GM18517 (cell line): ENCODE measurements at regions not wholly inside any gene's neighbourhood (a gene's known extent, or its start where the extent isn't known, plus 50 kb on each side); places are given as distances from the start of the nearest gene placed in this dataset.

Experiments used
- ATAC-seq: cut with Tn5 transposase; IDR thresholded peaks from one replicate; pipeline ENCODE4 v1.9.1; 2021; ENCODE audit warnings: mild to moderate bottlenecking, moderate library complexity; ENCODE audit not compliant: unreplicated experiment

DNA sequence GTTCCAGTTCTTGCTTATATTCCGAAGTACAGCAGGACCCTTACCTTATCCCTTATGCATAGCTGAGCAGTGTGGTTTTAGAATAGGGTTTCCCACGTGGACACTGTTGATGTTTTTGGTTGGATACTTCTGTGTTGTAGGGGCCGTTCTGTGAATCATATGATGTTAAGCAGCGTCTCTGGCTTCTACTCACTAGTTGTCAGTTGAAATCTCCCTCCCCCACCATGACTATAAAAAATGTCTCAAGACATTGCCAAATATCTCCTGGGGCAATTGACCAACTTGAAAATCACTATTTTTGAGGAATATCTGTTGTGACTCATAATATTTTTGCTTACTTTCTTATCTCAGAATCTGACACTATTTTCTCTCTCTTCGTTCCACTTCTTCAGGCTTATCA lies 713.7 kb downstream of the TSN start:
- ATAC-seq = no peak

GRCh38 chr2:122471753-122472152 lies 716.3 kb downstream of the TSN start:
- ATAC-seq = no peak

- ATAC-seq = no peak
Observed at GRCh38 chr2:122478117-122478516, 722.7 kb downstream of the TSN start.

DNA sequence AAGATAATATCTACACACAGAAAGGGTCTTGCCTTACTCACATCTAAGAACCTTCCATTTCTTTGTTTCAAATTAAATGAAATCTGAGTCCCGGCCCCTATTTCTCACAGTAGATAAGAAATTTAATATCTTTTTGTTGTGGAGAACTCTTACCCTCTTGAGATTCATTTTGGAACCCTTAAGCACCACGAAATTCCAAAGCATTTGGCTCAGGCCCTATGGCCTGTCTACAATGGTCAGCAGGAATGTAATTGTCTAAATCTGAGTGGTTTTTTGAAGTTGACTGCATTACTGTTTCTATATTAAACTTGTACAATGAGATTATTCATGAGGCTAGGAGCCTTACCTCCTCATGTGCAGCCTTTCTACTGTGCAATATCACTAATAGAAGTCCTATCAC lies 723.3 kb downstream of the TSN start:
- ATAC-seq = no peak

- ATAC-seq = no peak
Observed at GRCh38 chr2:122480501-122481243, 725.2 kb downstream of the TSN start.

DNA sequence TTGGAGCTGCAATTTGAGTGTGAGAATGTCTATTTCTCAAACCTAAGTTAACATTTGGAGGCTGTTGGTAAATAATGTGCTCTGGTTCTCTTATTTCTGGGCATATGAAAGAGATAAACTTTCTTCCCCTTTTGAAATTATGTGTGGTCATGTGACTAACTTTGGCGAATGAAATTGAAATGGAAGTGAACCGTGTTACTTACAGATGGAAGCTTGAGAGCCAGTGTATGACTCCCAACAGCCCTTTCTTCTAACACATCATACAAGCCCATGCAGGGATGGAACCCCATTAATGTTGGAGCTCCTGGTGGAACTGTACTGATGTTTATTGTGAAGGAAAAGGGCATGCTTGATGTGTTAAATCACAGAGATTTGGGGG lies 725.8 kb downstream of the TSN start:
- no peak for ATAC-seq

- no peak for ATAC-seq
Observed at GRCh38 chr2:122481717-122482116, 726.3 kb downstream of the TSN start.

DNA sequence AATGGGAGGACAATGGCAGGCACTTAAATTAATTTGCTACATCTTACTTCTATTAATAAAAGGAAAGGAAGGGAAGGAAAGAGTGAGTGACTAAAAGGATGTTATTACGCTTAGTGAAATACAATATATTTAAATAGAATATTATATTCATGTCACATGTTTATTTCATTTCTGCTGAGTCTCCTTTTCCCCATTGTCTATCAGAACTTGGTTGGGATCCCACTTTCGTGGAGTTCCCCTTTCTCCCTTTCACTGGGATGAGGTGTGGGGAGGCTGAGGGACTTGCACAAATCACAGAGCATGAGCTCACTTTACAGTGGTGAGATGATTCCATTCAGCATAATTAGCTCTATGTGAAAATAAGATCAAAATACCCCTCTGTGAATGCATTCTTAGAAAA lies 730.6 kb downstream of the TSN start:
- ATAC-seq = no peak

GRCh38 chr2:122486705-122487415 lies 731.4 kb downstream of the TSN start:
- no peak for ATAC-seq

DNA sequence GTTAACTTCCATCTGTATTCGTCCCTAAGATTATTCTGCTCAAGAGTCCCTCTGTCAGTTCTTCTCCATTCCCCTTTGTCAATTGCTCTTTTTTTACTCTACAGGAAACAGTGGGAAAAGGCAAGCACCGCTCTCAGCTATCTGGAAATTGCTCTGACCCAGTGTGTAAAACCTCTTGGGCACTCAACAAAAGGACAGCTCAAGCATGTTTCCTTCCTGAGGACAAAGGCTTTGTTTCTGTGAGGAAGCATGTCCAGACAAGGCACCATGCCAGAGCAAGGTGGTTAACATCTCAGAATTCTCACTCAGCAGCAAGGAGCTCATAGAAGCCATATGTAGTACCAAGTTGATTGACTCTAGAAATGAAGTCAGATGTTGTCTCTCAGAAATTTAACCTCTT lies 735.6 kb downstream of the TSN start:
- ATAC-seq = no peak

GRCh38 chr2:122500316-122501105 lies 745.1 kb downstream of the TSN start:
- ATAC-seq = no peak

GRCh38 chr2:122506620-122507019 lies 751.2 kb downstream of the TSN start:
- ATAC-seq = no peak

- ATAC-seq = no peak
Observed at GRCh38 chr2:122507261-122507660, 751.8 kb downstream of the TSN start.

GRCh38 chr2:122512091-122512490 lies 756.6 kb downstream of the TSN start:
- no peak for ATAC-seq

- ATAC-seq = no peak
Observed at GRCh38 chr2:122514451-122514996, 759.1 kb downstream of the TSN start.

GRCh38 chr2:122515731-122516290 lies 760.4 kb downstream of the TSN start:
- ATAC-seq = no peak

GRCh38 chr2:122516775-122517174 lies 761.3 kb downstream of the TSN start:
- ATAC-seq = no peak

DNA sequence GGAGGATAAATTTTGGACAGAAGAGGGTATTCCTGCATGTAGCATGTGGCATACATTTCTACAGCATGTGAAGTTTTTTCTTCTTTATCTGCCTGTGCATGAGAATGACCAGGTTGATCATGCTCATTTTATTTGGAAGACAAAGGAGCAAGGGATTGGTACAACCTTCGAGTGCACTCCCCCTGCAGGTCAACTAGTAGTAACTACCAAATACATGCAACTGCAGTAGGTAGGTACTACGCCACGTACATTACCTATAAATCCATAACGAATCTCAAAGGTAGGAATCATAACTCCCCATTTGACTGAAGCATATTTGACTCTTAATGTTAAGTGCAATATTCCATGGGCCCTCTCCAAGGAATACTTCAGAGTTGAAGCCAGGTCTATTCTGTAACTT lies 763.9 kb downstream of the TSN start:
- ATAC-seq = no peak

DNA sequence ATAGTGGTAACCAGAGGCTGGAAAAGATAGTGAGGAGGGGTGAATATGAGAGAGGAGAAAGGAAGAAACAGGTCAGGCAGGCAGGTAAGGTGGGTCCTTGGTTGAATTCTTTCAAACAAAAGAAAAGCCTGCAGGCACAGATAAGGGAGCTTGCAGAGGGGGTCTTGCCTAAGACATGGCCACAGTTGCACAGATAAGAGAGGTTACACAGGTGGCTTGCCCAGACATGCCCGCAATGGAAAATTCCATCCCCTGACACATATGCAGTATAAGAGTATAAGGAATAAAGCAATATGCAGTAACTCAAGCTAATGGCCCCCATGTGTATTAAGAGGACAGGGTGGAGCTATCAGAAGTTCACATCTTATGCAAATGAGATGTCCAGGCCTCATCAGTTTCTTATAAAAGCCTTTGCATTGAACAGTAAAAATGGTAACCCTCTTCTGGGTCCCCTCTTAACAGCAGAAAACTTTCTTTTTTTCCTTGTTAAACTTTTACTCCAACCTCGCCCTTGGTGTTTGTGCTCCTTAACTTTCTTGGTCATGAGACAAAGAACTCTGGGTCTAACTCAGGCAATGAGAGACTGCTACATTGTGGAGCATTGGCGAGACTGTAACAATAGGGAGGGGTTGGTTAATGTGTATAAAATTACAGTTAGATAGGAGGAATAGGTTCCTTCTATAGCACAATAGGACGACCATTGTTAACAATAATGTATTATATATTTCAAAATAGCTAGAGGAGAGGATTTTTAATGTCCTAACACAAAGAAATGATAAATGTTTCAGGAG lies 764.6 kb downstream of the TSN start:
- no peak for ATAC-seq

- ATAC-seq = no peak
Observed at GRCh38 chr2:122523143-122523542, 767.7 kb downstream of the TSN start.
